ENCODE measurements at regions not wholly inside any gene's neighbourhood (a gene's known extent, or its start where the extent isn't known, plus 50 kb on each side); places are given as distances from the start of the nearest gene placed in this dataset.

DNA sequence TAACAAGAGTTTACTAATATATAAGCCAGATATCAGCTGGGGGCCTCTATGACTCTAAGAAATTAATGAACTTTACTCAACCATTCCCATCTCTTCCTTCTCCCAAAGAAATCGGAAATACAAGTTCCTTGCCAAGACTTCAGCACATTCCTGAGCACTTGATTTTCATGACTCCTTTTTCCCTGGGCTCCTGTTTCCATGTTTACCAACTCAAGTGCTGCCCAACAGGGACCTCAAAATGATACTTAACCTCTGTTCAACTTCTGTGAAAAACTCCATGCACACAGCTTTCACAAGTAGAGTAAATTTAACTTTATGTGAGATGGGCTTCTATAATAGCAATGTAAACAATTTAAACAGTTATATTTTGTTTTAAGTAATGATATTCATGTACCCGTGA, 315.8 kb upstream of the CDIN1 start:
- no peaks in the 10 kb centered on the region for H3K27me3 ChIP-seq (replicated peaks; ENCODE audit: control insufficient read depth, insufficient read depth, low read length, poor library complexity, severe bottlenecking)
- H3K4me3 ChIP-seq (ENCODE audit: insufficient read depth, low read depth, low read length, poor library complexity, severe bottlenecking) = no peak overlapping the region
- H3K27ac ChIP-seq (ENCODE audit: insufficient read depth, low read length, poor library complexity, severe bottlenecking) = no peak overlapping the region
- no peaks in the 10 kb centered on the region for H3K4me1 ChIP-seq (ENCODE audit: control insufficient read depth, insufficient read depth, low read length, poor library complexity, severe bottlenecking)
- no peaks in the 10 kb centered on the region for H3K36me3 ChIP-seq (ENCODE audit: control insufficient read depth, insufficient read depth, low read length)
- no peak for DNase-seq
- no peaks in the 10 kb centered on the region for H3K9me3 ChIP-seq (ENCODE audit: control insufficient read depth, low read length)

DNA sequence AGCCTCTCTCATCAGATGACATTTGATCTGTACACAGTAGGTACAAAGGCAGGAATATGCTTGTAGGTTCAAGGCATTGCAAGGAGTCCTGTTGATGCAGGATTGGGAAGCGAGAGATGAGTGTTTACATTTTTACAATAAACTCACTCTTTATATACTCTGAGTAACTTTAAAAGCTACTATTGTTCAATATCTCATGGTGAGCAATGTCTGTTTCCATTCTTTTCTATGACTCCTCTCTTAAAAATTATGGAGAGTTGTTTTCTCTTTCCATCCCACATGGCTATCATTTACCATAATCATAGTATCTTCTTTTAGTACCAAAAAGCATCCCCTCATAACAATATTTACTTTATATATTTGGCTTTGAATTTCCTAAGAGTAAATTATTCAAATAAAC, 314.0 kb upstream of the CDIN1 start:
- DNase-seq = no peak
- Histone ChIP-seq H3K4me1 (ENCODE audit: control insufficient read depth, insufficient read depth, low read length, poor library complexity, severe bottlenecking) (no peaks in the 10 kb centered on the region), H3K36me3 (ENCODE audit: control insufficient read depth, insufficient read depth, low read length) (no peaks in the 10 kb centered on the region), H3K27ac (ENCODE audit: insufficient read depth, low read length, poor library complexity, severe bottlenecking) (no peak overlapping the region), H3K9me3 (ENCODE audit: control insufficient read depth, low read length) (no peaks in the 10 kb centered on the region), H3K27me3 (replicated peaks; ENCODE audit: control insufficient read depth, insufficient read depth, low read length, poor library complexity, severe bottlenecking) (no peaks in the 10 kb centered on the region), H3K4me3 (ENCODE audit: insufficient read depth, low read depth, low read length, poor library complexity, severe bottlenecking) (no peak overlapping the region)

DNA sequence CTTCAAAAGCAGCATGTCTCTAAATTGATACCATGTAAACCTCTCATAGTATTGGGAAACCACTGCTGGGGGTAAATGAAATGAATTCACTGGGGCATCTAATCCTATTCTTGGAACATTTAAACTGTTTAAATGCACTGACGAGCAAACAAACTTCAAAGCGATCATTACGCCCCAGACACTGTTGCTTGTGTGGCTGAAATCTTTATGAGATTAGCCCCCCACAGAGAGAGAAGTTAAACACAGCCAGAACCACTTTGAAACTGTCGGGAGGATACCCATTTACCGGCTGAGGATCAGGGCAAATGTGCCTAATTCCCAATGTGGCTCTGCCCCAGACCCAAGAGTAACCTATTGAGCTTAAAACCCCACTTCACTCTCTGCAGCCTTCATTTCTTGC, 308.4 kb upstream of the CDIN1 start:
- no peak for DNase-seq

DNA sequence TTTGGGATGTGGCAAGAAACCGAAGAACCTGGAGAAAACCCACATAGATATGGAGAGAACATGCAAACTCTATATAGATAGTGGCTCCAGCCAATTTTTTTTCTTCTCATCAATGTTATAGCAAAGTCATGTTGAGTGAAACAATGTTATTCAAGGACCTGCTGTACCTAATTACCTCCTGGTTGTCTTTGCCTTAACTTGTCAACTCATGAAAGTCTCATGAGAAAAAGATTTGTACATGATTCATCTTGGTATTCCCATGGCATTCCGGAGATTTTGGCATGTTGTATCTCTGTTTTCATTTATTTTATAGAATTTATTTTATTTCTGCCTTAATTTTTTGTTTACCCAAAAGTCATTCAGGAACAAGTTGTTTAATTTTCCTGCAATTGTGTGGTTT, 303.8 kb upstream of the CDIN1 start:
- no peak for DNase-seq
- Histone ChIP-seq H3K36me3 (ENCODE audit: control insufficient read depth, insufficient read depth, low read length) (no peaks in the 10 kb centered on the region), H3K27me3 (replicated peaks; ENCODE audit: control insufficient read depth, insufficient read depth, low read length, poor library complexity, severe bottlenecking) (no peaks in the 10 kb centered on the region), H3K27ac (ENCODE audit: insufficient read depth, low read length, poor library complexity, severe bottlenecking) (no peak overlapping the region), H3K4me3 (ENCODE audit: insufficient read depth, low read depth, low read length, poor library complexity, severe bottlenecking) (no peak overlapping the region), H3K4me1 (ENCODE audit: control insufficient read depth, insufficient read depth, low read length, poor library complexity, severe bottlenecking) (no peaks in the 10 kb centered on the region), H3K9me3 (ENCODE audit: control insufficient read depth, low read length) (peaks cover 6% of the 10 kb centered on the region)

More for the DNA sequence above, 308.4 kb upstream of the CDIN1 start:
- no peaks in the 10 kb centered on the region for H3K9me3 ChIP-seq (ENCODE audit: control insufficient read depth, low read length)
- no peak overlapping the region for H3K27ac ChIP-seq (ENCODE audit: insufficient read depth, low read length, poor library complexity, severe bottlenecking)
- no peaks in the 10 kb centered on the region for H3K36me3 ChIP-seq (ENCODE audit: control insufficient read depth, insufficient read depth, low read length)
- no peaks in the 10 kb centered on the region for H3K4me1 ChIP-seq (ENCODE audit: control insufficient read depth, insufficient read depth, low read length, poor library complexity, severe bottlenecking)
- no peak overlapping the region for H3K4me3 ChIP-seq (ENCODE audit: insufficient read depth, low read depth, low read length, poor library complexity, severe bottlenecking)
- H3K27me3 ChIP-seq (replicated peaks; ENCODE audit: control insufficient read depth, insufficient read depth, low read length, poor library complexity, severe bottlenecking) = no peaks in the 10 kb centered on the region

DNA sequence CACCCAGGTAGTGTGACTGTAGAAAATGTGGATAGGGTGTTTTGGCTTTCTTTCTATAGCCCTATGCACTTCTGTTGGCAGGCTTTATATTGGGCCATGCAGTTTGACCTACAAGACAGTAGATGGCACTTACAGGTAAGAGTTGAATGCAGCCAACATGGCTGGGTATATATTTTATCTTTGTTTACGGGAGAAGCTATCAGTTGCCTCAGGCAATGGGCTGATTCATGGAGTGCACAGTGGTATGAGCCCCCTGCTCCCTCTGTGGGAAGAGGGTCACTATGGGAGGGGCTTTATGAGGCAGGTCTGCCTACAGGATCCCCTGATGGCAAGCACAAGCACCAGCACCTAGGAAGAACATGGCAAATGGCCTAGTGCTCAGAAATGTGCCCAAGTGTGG, 301.2 kb upstream of the CDIN1 start:
- H3K36me3 ChIP-seq (ENCODE audit: control insufficient read depth, insufficient read depth, low read length) = no peaks in the 10 kb centered on the region
- H3K9me3 ChIP-seq (ENCODE audit: control insufficient read depth, low read length) = peaks cover 6% of the 10 kb centered on the region
- no peak overlapping the region for H3K4me3 ChIP-seq (ENCODE audit: insufficient read depth, low read depth, low read length, poor library complexity, severe bottlenecking)
- DNase-seq = no peak
- no peak overlapping the region for H3K27ac ChIP-seq (ENCODE audit: insufficient read depth, low read length, poor library complexity, severe bottlenecking)
- H3K27me3 ChIP-seq (replicated peaks; ENCODE audit: control insufficient read depth, insufficient read depth, low read length, poor library complexity, severe bottlenecking) = no peaks in the 10 kb centered on the region
- no peaks in the 10 kb centered on the region for H3K4me1 ChIP-seq (ENCODE audit: control insufficient read depth, insufficient read depth, low read length, poor library complexity, severe bottlenecking)

DNA sequence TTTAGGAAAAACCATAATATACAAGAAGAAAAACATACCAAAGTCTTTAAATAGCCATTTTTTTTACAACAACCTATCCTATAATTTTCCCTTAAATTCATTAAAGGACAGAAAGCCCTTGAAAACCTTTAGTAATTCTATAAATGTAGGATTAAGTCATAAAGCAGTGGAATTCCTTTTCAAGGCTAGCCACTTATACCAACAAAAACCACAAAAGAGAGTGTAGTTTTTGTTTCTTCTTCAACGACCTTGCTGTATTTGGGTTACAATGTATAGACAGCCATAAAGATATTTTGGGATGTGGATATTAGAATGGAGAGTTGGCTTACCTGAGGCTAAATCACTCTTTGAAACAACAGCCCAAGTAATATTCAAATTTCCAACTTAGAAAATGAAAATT, 296.6 kb upstream of the CDIN1 start:
- no peak for DNase-seq
- Histone ChIP-seq H3K9me3 (ENCODE audit: control insufficient read depth, low read length) (peaks cover 6% of the 10 kb centered on the region), H3K36me3 (ENCODE audit: control insufficient read depth, insufficient read depth, low read length) (no peaks in the 10 kb centered on the region)

DNA sequence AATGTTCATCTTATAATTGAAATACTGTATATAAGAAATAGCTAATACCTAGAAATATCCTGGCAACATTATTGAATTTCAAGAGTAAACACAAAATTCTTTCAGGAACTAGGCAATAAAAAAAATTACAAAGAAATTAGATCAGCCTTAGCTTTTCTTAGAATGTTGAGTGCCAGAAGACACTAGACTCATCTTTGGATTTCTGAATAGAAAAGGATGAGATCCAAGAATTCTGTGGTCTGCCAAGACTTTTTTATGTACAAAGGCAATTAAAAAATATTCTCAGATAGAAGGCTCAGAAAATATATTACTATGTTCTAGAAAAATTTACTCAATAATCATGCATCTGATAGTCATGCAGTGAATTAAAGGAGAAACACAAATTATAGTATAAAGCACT, 294.5 kb upstream of the CDIN1 start:
- Histone ChIP-seq H3K4me1 (ENCODE audit: control insufficient read depth, insufficient read depth, low read length, poor library complexity, severe bottlenecking) (no peaks in the 10 kb centered on the region), H3K4me3 (ENCODE audit: insufficient read depth, low read depth, low read length, poor library complexity, severe bottlenecking) (no peak overlapping the region), H3K27me3 (replicated peaks; ENCODE audit: control insufficient read depth, insufficient read depth, low read length, poor library complexity, severe bottlenecking) (no peaks in the 10 kb centered on the region), H3K36me3 (ENCODE audit: control insufficient read depth, insufficient read depth, low read length) (no peaks in the 10 kb centered on the region), H3K27ac (ENCODE audit: insufficient read depth, low read length, poor library complexity, severe bottlenecking) (no peak overlapping the region), H3K9me3 (ENCODE audit: control insufficient read depth, low read length) (no peaks in the 10 kb centered on the region)
- DNase-seq = no peak

More for the DNA sequence above, 296.6 kb upstream of the CDIN1 start:
- no peak overlapping the region for H3K27ac ChIP-seq (ENCODE audit: insufficient read depth, low read length, poor library complexity, severe bottlenecking)
- H3K27me3 ChIP-seq (replicated peaks; ENCODE audit: control insufficient read depth, insufficient read depth, low read length, poor library complexity, severe bottlenecking) = no peaks in the 10 kb centered on the region
- H3K4me3 ChIP-seq (ENCODE audit: insufficient read depth, low read depth, low read length, poor library complexity, severe bottlenecking) = no peak overlapping the region
- no peaks in the 10 kb centered on the region for H3K4me1 ChIP-seq (ENCODE audit: control insufficient read depth, insufficient read depth, low read length, poor library complexity, severe bottlenecking)

DNA sequence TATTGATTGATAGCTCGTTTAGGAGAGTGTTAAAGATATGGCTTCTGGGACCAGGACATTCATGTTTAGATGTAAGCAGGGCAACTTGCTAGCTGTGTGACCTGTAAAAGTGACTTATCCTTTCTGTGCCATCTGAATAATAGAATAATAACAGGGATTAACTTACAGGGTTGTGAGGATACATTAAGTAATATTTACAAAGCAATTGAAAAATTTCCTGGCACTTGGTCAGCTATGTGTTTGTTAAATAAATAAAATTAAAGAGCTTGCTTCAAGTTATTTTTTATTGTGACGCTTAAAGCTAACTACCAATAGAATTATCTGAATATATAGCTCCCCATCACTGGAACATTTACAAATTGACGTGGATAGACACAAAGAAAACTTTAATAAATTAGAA, 287.9 kb upstream of the CDIN1 start:
- Histone ChIP-seq H3K4me3 (ENCODE audit: insufficient read depth, low read depth, low read length, poor library complexity, severe bottlenecking) (no peak overlapping the region), H3K27ac (ENCODE audit: insufficient read depth, low read length, poor library complexity, severe bottlenecking) (no peak overlapping the region), H3K36me3 (ENCODE audit: control insufficient read depth, insufficient read depth, low read length) (no peaks in the 10 kb centered on the region), H3K9me3 (ENCODE audit: control insufficient read depth, low read length) (no peaks in the 10 kb centered on the region), H3K27me3 (replicated peaks; ENCODE audit: control insufficient read depth, insufficient read depth, low read length, poor library complexity, severe bottlenecking) (no peaks in the 10 kb centered on the region), H3K4me1 (ENCODE audit: control insufficient read depth, insufficient read depth, low read length, poor library complexity, severe bottlenecking) (no peaks in the 10 kb centered on the region)
- DNase-seq = no peak

DNA sequence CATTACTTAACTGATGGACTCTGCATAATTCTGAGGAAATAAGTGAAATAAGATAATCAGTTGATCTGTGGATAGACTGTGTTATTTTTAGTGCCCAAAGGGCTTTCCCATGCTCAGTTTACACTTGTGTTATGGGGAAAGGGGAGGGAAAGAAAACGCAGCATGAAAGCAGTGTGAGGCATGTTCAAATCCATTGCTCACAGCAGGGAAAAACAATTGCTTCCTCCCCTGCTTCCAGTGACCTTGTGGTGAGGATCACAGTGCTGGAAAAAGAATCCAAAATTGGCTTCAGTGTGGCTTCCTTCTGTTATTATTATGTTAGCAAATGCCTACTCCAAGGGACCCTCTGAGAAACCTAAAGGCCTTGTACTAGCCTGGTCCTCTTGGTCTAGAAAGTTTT, 285.1 kb upstream of the CDIN1 start:
- Histone ChIP-seq H3K27me3 (replicated peaks; ENCODE audit: control insufficient read depth, insufficient read depth, low read length, poor library complexity, severe bottlenecking) (no peaks in the 10 kb centered on the region), H3K36me3 (ENCODE audit: control insufficient read depth, insufficient read depth, low read length) (no peaks in the 10 kb centered on the region), H3K4me1 (ENCODE audit: control insufficient read depth, insufficient read depth, low read length, poor library complexity, severe bottlenecking) (no peaks in the 10 kb centered on the region), H3K27ac (ENCODE audit: insufficient read depth, low read length, poor library complexity, severe bottlenecking) (no peak overlapping the region), H3K4me3 (ENCODE audit: insufficient read depth, low read depth, low read length, poor library complexity, severe bottlenecking) (no peak overlapping the region), H3K9me3 (ENCODE audit: control insufficient read depth, low read length) (no peaks in the 10 kb centered on the region)
- no peak for DNase-seq

DNA sequence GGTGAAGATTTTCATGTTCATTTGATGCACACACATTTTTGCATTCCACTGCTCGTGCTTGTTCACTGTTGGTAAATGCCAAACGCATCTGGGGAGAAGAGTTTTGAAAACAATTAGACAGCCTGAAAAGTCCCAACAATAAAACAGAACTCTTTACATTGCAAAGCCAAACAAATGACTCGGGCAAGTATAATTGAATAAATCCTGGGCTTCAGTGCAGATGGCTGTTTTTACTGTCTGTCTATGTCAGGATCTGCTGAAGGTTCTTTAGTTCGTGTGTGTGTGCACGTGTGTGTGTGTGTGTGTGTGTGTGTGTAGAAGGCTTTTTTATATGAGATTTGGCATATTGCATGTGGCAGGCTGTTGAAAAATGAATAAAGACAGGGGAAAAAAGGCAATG, 277.5 kb upstream of the CDIN1 start:
- DNase-seq = no peak
- H3K27me3 ChIP-seq (replicated peaks; ENCODE audit: control insufficient read depth, insufficient read depth, low read length, poor library complexity, severe bottlenecking) = no peaks in the 10 kb centered on the region
- H3K36me3 ChIP-seq (ENCODE audit: control insufficient read depth, insufficient read depth, low read length) = no peaks in the 10 kb centered on the region
- no peaks in the 10 kb centered on the region for H3K4me1 ChIP-seq (ENCODE audit: control insufficient read depth, insufficient read depth, low read length, poor library complexity, severe bottlenecking)
- no peaks in the 10 kb centered on the region for H3K9me3 ChIP-seq (ENCODE audit: control insufficient read depth, low read length)
- H3K27ac ChIP-seq (ENCODE audit: insufficient read depth, low read length, poor library complexity, severe bottlenecking) = no peak overlapping the region
- no peak overlapping the region for H3K4me3 ChIP-seq (ENCODE audit: insufficient read depth, low read depth, low read length, poor library complexity, severe bottlenecking)

DNA sequence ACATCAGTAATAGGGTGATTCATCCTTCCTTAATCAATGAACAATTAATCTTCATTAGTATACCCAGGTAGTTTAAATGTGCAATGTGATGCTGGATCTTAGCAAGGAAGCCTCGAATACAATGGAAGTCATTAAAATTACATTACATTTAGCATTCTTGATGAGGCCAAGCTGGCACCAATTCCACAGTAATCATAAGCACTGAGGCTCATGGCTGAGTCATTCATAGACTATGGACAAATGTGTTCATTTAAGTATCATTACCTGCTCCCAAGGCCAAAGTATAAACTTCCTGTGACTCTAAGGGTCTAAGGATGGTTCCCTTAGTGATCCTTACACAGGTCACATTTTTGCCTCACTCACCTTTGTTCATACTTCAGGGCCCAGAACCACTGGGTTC, 266.4 kb upstream of the CDIN1 start:
- H3K4me3 ChIP-seq (ENCODE audit: insufficient read depth, low read depth, low read length, poor library complexity, severe bottlenecking) = no peak overlapping the region
- H3K9me3 ChIP-seq (ENCODE audit: control insufficient read depth, low read length) = no peaks in the 10 kb centered on the region
- H3K4me1 ChIP-seq (ENCODE audit: control insufficient read depth, insufficient read depth, low read length, poor library complexity, severe bottlenecking) = no peaks in the 10 kb centered on the region
- no peaks in the 10 kb centered on the region for H3K27me3 ChIP-seq (replicated peaks; ENCODE audit: control insufficient read depth, insufficient read depth, low read length, poor library complexity, severe bottlenecking)
- DNase-seq = no peak
- H3K27ac ChIP-seq (ENCODE audit: insufficient read depth, low read length, poor library complexity, severe bottlenecking) = no peak overlapping the region
- no peaks in the 10 kb centered on the region for H3K36me3 ChIP-seq (ENCODE audit: control insufficient read depth, insufficient read depth, low read length)

Data from effector memory CD4-positive, alpha-beta T cell (primary cell).